A673 (cell line): ENCODE measurements at regions not wholly inside any gene's neighbourhood (a gene's known extent, or its start where the extent isn't known, plus 50 kb on each side); places are given as distances from the start of the nearest gene placed in this dataset.

Experiments
- CTCF ChIP-seq: fragments of 300-800, 200-600 bp; sonication (generic); conservative IDR thresholded peaks from 2 replicates; pipeline ENCODE4 v1.5.1; 2017; ENCODE audit warnings: low read depth, mild to moderate bottlenecking, antibody characterized with exemption, low read length, moderate library complexity, mixed read lengths
- EZH2 ChIP-seq: fragments of 200-600 bp; sonication (generic); IDR thresholded peaks from 2 replicates; pipeline ENCODE4 v1.6.1; 2017; ENCODE audit warnings: borderline replicate concordance, low read depth, mild to moderate bottlenecking, mixed read lengths, antibody characterized with exemption, low read length; ENCODE audit not compliant: poor library complexity, severe bottlenecking

GRCh38 chr4:167469436-167469835 lies 235.1 kb upstream of the SPOCK3 start:
- TF ChIP-seq CTCF (no peak), EZH2 (no peak)
